ENCODE measurements at regions not wholly inside any gene's neighbourhood (a gene's known extent, or its start where the extent isn't known, plus 50 kb on each side); places are given as distances from the start of the nearest gene placed in this dataset.

DNA sequence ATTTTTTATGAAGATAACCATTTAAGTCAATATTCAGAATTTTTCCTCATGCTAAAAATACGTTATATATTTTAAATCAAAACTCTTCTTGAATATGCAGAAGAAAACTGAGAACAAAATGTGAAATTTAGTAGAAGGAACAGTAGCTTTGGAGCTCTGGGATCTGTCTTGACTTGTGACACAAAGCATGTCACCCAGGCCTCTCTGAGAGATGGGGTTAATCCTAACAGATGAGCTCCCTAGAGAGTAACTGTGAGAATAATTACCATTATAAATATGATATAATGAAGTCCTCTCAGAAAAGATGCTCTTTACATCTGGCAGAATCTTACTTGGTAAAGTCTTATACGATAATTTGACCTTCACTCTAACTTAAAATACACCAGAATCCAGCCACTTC is 272.0 kb downstream of the PTPRC start:
- TF ChIP-seq, protein P1, sequence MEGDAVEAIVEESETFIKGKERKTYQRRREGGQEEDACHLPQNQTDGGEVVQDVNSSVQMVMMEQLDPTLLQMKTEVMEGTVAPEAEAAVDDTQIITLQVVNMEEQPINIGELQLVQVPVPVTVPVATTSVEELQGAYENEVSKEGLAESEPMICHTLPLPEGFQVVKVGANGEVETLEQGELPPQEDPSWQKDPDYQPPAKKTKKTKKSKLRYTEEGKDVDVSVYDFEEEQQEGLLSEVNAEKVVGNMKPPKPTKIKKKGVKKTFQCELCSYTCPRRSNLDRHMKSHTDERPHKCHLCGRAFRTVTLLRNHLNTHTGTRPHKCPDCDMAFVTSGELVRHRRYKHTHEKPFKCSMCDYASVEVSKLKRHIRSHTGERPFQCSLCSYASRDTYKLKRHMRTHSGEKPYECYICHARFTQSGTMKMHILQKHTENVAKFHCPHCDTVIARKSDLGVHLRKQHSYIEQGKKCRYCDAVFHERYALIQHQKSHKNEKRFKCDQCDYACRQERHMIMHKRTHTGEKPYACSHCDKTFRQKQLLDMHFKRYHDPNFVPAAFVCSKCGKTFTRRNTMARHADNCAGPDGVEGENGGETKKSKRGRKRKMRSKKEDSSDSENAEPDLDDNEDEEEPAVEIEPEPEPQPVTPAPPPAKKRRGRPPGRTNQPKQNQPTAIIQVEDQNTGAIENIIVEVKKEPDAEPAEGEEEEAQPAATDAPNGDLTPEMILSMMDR (IDR thresholded peaks at IDR 0.05): no peak
- intact Hi-C loops (cut with DNase I; ENCODE audit: low total_unique reads): no loop called here
- no peaks in the 10 kb centered on the region for H3K27me3 ChIP-seq
- H3K4me1 ChIP-seq: peaks cover 0 to 7% (median 0%) of the 10 kb centered on the region in 4 donors
- H3K9me3 ChIP-seq: no peaks in the 10 kb centered on the region
- no peaks in the 10 kb centered on the region for H3K36me3 ChIP-seq
- no peak overlapping the region for H3K4me3 ChIP-seq
- no peak for DNase-seq
- H3K27ac ChIP-seq: no peak overlapping the region

DNA sequence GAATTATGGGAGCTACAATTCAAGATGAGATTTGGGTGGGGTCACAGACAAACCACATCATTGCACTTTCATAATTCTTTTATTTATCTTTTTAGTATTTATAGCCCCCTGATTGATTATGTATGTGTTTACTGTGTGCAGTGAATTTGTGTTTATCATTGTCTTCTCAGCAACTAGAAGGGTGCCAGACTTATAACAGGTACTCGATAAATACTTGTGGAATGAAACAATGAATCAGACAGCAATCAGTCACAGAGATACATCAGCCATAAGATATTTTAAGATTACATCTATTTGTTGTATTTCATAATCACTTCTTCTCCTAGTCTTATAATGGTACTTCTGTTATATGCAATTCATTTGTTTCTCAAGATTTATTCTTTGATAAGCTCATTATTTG is 273.2 kb downstream of the PTPRC start:
- Histone ChIP-seq H3K4me3 (no peak overlapping the region), H3K4me1 (peaks cover 0 to 7% (median 0%) of the 10 kb centered on the region in 4 donors), H3K9me3 (no peaks in the 10 kb centered on the region), H3K27me3 (no peaks in the 10 kb centered on the region), H3K27ac (no peak overlapping the region), H3K36me3 (no peaks in the 10 kb centered on the region)
- intact Hi-C loops (cut with DNase I; ENCODE audit: low total_unique reads): no loop called here
- TF ChIP-seq, protein P1 (IDR thresholded peaks at IDR 0.05): no peak
- DNase-seq: no peak

DNA sequence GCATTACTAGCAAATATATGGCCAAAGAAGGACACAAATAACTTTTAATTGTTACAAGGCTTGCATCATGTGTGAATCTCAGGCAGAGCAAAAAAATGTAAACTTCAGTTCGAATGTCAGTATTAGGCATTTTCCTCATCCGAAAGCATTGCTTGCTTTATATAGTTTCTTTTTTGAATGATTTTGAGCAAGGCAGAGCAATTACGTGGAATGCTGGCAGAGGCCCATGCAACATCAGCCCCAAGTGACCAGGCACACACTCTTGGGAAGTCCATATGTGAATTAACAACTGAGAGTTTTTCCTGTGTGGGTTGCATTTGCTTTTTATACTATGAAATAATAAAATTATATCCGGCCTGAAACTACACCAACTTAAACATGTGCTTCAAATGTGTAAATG is 274.8 kb downstream of the PTPRC start:
- no peaks in the 10 kb centered on the region for H3K9me3 ChIP-seq
- TF ChIP-seq, protein P1 (IDR thresholded peaks at IDR 0.05): no peak
- no peak overlapping the region for H3K27ac ChIP-seq
- no peak overlapping the region for H3K4me3 ChIP-seq
- intact Hi-C loops (cut with DNase I; ENCODE audit: low total_unique reads): no loop called here
- no peaks in the 10 kb centered on the region for H3K36me3 ChIP-seq
- no peak for DNase-seq
- H3K4me1 ChIP-seq: peaks cover 0 to 7% (median 0%) of the 10 kb centered on the region in 4 donors
- H3K27me3 ChIP-seq: no peaks in the 10 kb centered on the region

DNA sequence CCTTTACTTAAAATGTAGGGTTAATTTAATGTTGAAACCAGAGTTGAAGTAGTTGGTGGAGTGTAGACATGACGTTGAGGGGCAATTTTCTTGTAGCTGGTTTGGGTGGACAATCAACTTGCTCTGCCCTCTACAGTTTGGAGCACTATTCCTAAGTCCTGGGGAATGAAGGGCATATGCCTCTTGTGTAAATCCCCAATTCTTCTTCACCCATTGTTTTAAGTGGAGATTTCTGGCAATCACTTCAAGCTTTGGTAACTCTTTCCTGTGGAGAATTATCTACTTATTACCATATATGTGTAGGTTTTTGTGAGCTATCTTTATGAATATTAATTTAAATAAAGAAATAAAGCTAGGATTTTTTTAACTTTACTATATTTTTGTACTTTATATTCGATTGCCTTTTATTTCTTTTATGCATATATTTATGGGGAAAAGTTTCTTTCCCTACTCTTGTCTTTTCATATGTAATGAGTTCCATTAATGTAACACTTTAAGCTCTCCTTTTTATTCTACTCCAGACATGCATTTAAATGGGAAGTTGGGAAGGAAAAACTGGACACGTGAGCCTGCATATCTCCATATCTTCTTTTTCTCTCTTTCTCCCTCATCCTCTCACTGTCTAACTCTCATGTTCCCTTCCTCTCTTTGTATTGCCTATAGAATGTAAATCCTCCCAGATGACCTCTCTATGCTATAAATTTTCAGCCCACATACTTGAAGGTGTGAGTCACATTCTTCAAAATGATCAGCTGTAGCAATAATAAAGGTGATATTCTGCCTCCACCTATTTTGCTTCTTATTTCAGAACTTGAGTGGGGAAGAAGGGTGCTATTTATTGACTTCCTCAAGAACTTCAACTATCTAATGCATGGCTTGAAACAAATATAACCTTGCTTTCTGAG is 276.7 kb downstream of the PTPRC start:
- no peak for DNase-seq
- Histone ChIP-seq H3K4me3 (no peak overlapping the region), H3K36me3 (no peaks in the 10 kb centered on the region), H3K9me3 (no peaks in the 10 kb centered on the region), H3K27ac (no peak overlapping the region), H3K4me1 (peaks cover 0 to 7% (median 0%) of the 10 kb centered on the region in 4 donors), H3K27me3 (no peaks in the 10 kb centered on the region)
- intact Hi-C loops (cut with DNase I; ENCODE audit: low total_unique reads): no loop called here
- TF ChIP-seq, protein P1 (IDR thresholded peaks at IDR 0.05): no peak

DNA sequence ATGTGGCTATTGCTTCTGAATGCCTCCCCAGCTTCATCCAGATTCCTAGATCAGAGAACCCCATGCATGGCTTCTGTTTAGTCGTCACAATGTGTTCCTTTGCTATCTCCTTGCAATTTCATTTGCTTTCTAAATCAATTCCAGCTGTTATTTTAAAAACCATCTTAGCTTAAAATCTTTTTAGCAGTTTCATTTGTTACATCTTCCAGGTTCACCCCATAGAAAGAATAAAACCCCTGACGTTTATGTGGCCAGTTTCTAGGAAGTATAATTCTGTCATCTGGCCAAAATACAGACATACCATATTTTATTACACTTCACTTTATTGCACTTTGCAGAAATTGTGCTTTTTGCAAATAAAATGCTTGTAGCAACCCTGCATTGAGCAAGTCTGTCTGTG is 278.4 kb downstream of the PTPRC start:
- Histone ChIP-seq H3K27me3 (no peaks in the 10 kb centered on the region), H3K9me3 (no peaks in the 10 kb centered on the region), H3K4me3 (no peak overlapping the region), H3K4me1 (peaks cover 0 to 7% (median 0%) of the 10 kb centered on the region in 4 donors), H3K36me3 (no peaks in the 10 kb centered on the region), H3K27ac (no peak overlapping the region)
- TF ChIP-seq, protein P1 (IDR thresholded peaks at IDR 0.05): no peak
- no peak for DNase-seq
- intact Hi-C loops (cut with DNase I; ENCODE audit: low total_unique reads): no loop called here

All from tibial artery (tissue), 4 donors.